ENCODE measurements at regions not wholly inside any gene's neighbourhood (a gene's known extent, or its start where the extent isn't known, plus 50 kb on each side); places are given as distances from the start of the nearest gene placed in this dataset.

- FAIRE-seq: no peak
- no peak for ATAC-seq
- TF ChIP-seq JUNB (IDR thresholded peaks at IDR 0.05) (no peak), SMC3 (IDR thresholded peaks at IDR 0.05) (no peak), EP300 (IDR thresholded peaks at IDR 0.05) (no peak), HOXA7 (CRISPR knock-in tag; IDR thresholded peaks at IDR 0.05) (no peak), NPAS2 (CRISPR knock-in tag; IDR thresholded peaks at IDR 0.05; ENCODE audit: borderline replicate concordance) (no peak), USF2 (IDR thresholded peaks at IDR 0.05) (no peak), NR3C1 (IDR thresholded peaks at IDR 0.05) (no peak), FOSB (CRISPR knock-in tag; IDR thresholded peaks at IDR 0.05) (no peak), POLR2AphosphoS2 (conservative IDR thresholded peaks at IDR 0.05; ENCODE audit: low read length) (no peak), KDM5A (IDR thresholded peaks at IDR 0.05) (no peak), PBX3 (IDR thresholded peaks at IDR 0.05) (no peak), JUN (IDR thresholded peaks at IDR 0.05) (no peak), MYC (IDR thresholded peaks at IDR 0.05; ENCODE audit: borderline replicate concordance, low read length) (no peak), TFCP2L1 (CRISPR knock-in tag; IDR thresholded peaks at IDR 0.05) (no peak), HDAC2 (IDR thresholded peaks at IDR 0.05) (no peak), MAX (IDR thresholded peaks at IDR 0.05) (no peak), BHLHE40 (IDR thresholded peaks at IDR 0.05; ENCODE audit: low read depth, low read length) (no peak), CBX8 (IDR thresholded peaks at IDR 0.05) (no peak)
- Histone ChIP-seq H3K4me3 (no peak overlapping the region), H3K4me2 (no peak overlapping the region), H3K4me1 (no peaks in the 10 kb centered on the region), H3K9me3 (no peaks in the 10 kb centered on the region), H3K27ac (no peak overlapping the region)
- CTCF ChIA-PET: interaction anchor here (0.6 to 3.2 kb wide), 6 partner anchors 10 to 435 kb away, joined by 3 to 12 read pairs (median 3); no protein-coding TSS in a partner anchor
- no peak for DNase-seq (ENCODE audit: low read depth in 1 of 2, low spot score in 1 of 2)
- POLR2A ChIA-PET: no interaction called here
- 77% methylated on average over 6 of the region's 6 CpGs for WGBS (ENCODE audit: missing lambda C conversion rate)
Measured at GRCh38 chr3:64464955-64465354, 222.8 kb downstream of the ADAMTS9 start.

- FAIRE-seq (no peak), DNase-seq (ENCODE audit: low read depth in 1 of 2, low spot score in 1 of 2) (no peak), ATAC-seq (no peak)
- no peaks in the 10 kb centered on the region for H3K4me1 ChIP-seq
- no peaks in the 10 kb centered on the region for H3K9me3 ChIP-seq
- H3K4me3 ChIP-seq: no peak overlapping the region
- POLR2A ChIA-PET: no interaction called here
- no peak overlapping the region for H3K4me2 ChIP-seq
- 58% methylated on average over 4 of the region's 4 CpGs for WGBS (ENCODE audit: missing lambda C conversion rate)
- CTCF ChIA-PET: interaction anchor here (0.8 to 2.7 kb wide), 8 partner anchors 11 to 471 kb away, joined by 3 to 13 read pairs (median 4); no protein-coding TSS in a partner anchor
- no peak for TF ChIP-seq RCOR1 (IDR thresholded peaks at IDR 0.05; ENCODE audit: low read depth, low read length)
- TF ChIP-seq HEYL (CRISPR knock-in tag; IDR thresholded peaks at IDR 0.05): no peak
- TF ChIP-seq TP53 (CRISPR knock-in tag; IDR thresholded peaks at IDR 0.05): no peak
- no peak for TF ChIP-seq FOXS1 (CRISPR knock-in tag; IDR thresholded peaks at IDR 0.05)
- TF ChIP-seq NFE2L2 (conservative IDR thresholded peaks at IDR 0.05; ENCODE audit: low read length): no peak
- no peak for TF ChIP-seq RARB (CRISPR knock-in tag; IDR thresholded peaks at IDR 0.05)
- no peak for TF ChIP-seq MAFK (IDR thresholded peaks at IDR 0.05; ENCODE audit: partially characterized antibody)
- TF ChIP-seq CHD2 (IDR thresholded peaks at IDR 0.05; ENCODE audit: low read length, partially characterized antibody): no peak
- TF ChIP-seq CEBPB (IDR thresholded peaks at IDR 0.05): no peak
- TF ChIP-seq FOSB (CRISPR knock-in tag; IDR thresholded peaks at IDR 0.05): no peak
- TF ChIP-seq HES2 (IDR thresholded peaks at IDR 0.05): no peak
- no peak for TF ChIP-seq HOXB5 (CRISPR knock-in tag; IDR thresholded peaks at IDR 0.05)
- no peak for TF ChIP-seq HOXA7 (CRISPR knock-in tag; IDR thresholded peaks at IDR 0.05)
- TF ChIP-seq CBX2 (IDR thresholded peaks at IDR 0.05; ENCODE audit: borderline replicate concordance, low read depth): no peak
- TF ChIP-seq PBX3 (IDR thresholded peaks at IDR 0.05): no peak
- TF ChIP-seq EP300 (IDR thresholded peaks at IDR 0.05): no peak
- no peak for TF ChIP-seq SMC3 (IDR thresholded peaks at IDR 0.05)
- TF ChIP-seq E2F6 (IDR thresholded peaks at IDR 0.05; ENCODE audit: borderline replicate concordance, low read depth): no peak
- TF ChIP-seq POLR2AphosphoS2 (conservative IDR thresholded peaks at IDR 0.05; ENCODE audit: low read length): no peak
- no peak overlapping the region for H3K27ac ChIP-seq
Measured at GRCh38 chr3:64463981-64464380, 223.8 kb downstream of the ADAMTS9 start.
